NT2/D1 (cell line): ENCODE measurements at regions not wholly inside any gene's neighbourhood (a gene's known extent, or its start where the extent isn't known, plus 50 kb on each side); places are given as distances from the start of the nearest gene placed in this dataset.

Experiments
- YY1 ChIP-seq: IDR thresholded peaks from 2 replicates; pipeline ENCODE4 v1.6.1; 2011; ENCODE audit not compliant: insufficient read length, insufficient read depth
- ZNF274 ChIP-seq: IDR thresholded peaks from 2 replicates; pipeline ENCODE4 v1.6.1; 2011; ENCODE audit warnings: mild to moderate bottlenecking, low read depth, low read length

- TF ChIP-seq ZNF274 (no peak), YY1 (no peak)
Observed at GRCh38 chr12:127720334-127720733, 546.6 kb upstream of the TMEM132C start.
